ENCODE measurements at regions not wholly inside any gene's neighbourhood (a gene's known extent, or its start where the extent isn't known, plus 50 kb on each side); places are given as distances from the start of the nearest gene placed in this dataset.

- Histone ChIP-seq H4K91ac (ENCODE audit: insufficient read length, low read depth, low read length) (no peak overlapping the region), H3K56ac (ENCODE audit: insufficient read length, low read depth, low read length) (no peak overlapping the region), H3K4ac (ENCODE audit: low read depth, low read length) (no peak overlapping the region), H3K79me1 (ENCODE audit: insufficient read depth, low read depth, low read length, poor library complexity, severe bottlenecking) (no peaks in the 10 kb centered on the region), H3K27me3 (ENCODE audit: insufficient read depth, low read length) (no peaks in the 10 kb centered on the region), H2BK120ac (ENCODE audit: low read depth, low read length, poor library complexity, severe bottlenecking) (no peak overlapping the region), H3K27ac (ENCODE audit: insufficient read length, low read depth, low read length) (no peak overlapping the region), H2BK5ac (ENCODE audit: insufficient read length, low read length) (no peak overlapping the region), H2BK12ac (ENCODE audit: insufficient read length, low read depth, low read length) (no peak overlapping the region), H4K5ac (ENCODE audit: insufficient read length, low read depth, low read length) (no peak overlapping the region), H4K20me1 (ENCODE audit: control insufficient read depth, insufficient read depth, insufficient read length) (no peaks in the 10 kb centered on the region), H2AK5ac (ENCODE audit: insufficient read length, low read length) (no peak overlapping the region), H3K79me2 (ENCODE audit: insufficient read depth, low read length) (no peaks in the 10 kb centered on the region), H3K4me1 (ENCODE audit: insufficient read depth, low read length) (no peaks in the 10 kb centered on the region), H3K23me2 (ENCODE audit: insufficient read length, low read depth, low read length, poor library complexity, severe bottlenecking) (no peaks in the 10 kb centered on the region), H4K8ac (replicated peaks; ENCODE audit: insufficient read length, low read depth, low read length) (no peak overlapping the region), H3K18ac (ENCODE audit: insufficient read length, low read depth, low read length) (no peak overlapping the region), H3K14ac (ENCODE audit: insufficient read depth, low read length) (no peak overlapping the region), H2BK20ac (ENCODE audit: low read depth, low read length, poor library complexity, severe bottlenecking) (no peak overlapping the region), H3T11ph (ENCODE audit: low read length) (no peak overlapping the region), H3K9ac (ENCODE audit: extremely low read depth, insufficient read length, low read length) (no peak overlapping the region), H3K4me2 (ENCODE audit: insufficient read depth, insufficient read length, low read length) (no peak overlapping the region), H3K9me3 (ENCODE audit: control insufficient read depth, low read depth, low read length) (no peaks in the 10 kb centered on the region), H3K23ac (ENCODE audit: insufficient read length, low read depth, low read length) (no peak overlapping the region), H2BK15ac (ENCODE audit: low read depth, low read length) (no peak overlapping the region), H2AFZ (ENCODE audit: low read length) (no peak overlapping the region)
- Mint-ChIP-seq H3K4me1 (0 out of 4 replicates have a peak, but pooled peaks cover 0 to 2% of the 10 kb centered on the region in 2 experiments), H3K4me3 (no peak overlapping the region), H3K9me3 (no peaks in the 10 kb centered on the region), H3K27me3 (ENCODE audit: low read depth) (no peaks in the 10 kb centered on the region; the same call in 1 of the 2 replicates), H3K36me3 (ENCODE audit: insufficient read depth in 1 of 3, low read depth in 3 of 3) (no peaks in the 10 kb centered on the region), H3K27ac (peak overlapping the region in 1 of 3 experiments; percentile 9; a peak in 1 of 7 replicates)
- TF ChIP-seq, protein P1, sequence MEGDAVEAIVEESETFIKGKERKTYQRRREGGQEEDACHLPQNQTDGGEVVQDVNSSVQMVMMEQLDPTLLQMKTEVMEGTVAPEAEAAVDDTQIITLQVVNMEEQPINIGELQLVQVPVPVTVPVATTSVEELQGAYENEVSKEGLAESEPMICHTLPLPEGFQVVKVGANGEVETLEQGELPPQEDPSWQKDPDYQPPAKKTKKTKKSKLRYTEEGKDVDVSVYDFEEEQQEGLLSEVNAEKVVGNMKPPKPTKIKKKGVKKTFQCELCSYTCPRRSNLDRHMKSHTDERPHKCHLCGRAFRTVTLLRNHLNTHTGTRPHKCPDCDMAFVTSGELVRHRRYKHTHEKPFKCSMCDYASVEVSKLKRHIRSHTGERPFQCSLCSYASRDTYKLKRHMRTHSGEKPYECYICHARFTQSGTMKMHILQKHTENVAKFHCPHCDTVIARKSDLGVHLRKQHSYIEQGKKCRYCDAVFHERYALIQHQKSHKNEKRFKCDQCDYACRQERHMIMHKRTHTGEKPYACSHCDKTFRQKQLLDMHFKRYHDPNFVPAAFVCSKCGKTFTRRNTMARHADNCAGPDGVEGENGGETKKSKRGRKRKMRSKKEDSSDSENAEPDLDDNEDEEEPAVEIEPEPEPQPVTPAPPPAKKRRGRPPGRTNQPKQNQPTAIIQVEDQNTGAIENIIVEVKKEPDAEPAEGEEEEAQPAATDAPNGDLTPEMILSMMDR (conservative IDR thresholded peaks at IDR 0.05): no peak
- DNase-seq: no peak
Observed at GRCh38 chr11:37109286-37109585, 511.2 kb upstream of the RAG2 start.
